GM23338 (cell line): ENCODE measurements at regions not wholly inside any gene's neighbourhood (a gene's known extent, or its start where the extent isn't known, plus 50 kb on each side); places are given as distances from the start of the nearest gene placed in this dataset.

ENCODE experiments used
- ATAC-seq: fragments of 200-7000 bp; cut with Tn5 transposase; 3 replicates; pipeline ENCODE4 v1.9.1; 2020
- DNase-seq: peaks from one replicate; pipeline ENCODE4 v3.0.0-alpha.2; 2015; ENCODE audit warnings: low spot score
- H2AFZ ChIP-seq: fragments of 200-600 bp; sonication (generic); 2 replicates; pipeline ENCODE4 v1.8.0; 2016; ENCODE audit warnings: antibody characterized with exemption, mild to moderate bottlenecking, moderate library complexity
- H3F3A ChIP-seq: fragments of 200-600 bp; sonication (generic); replicated peaks from 2 replicates; pipeline ENCODE4 v1.8.0; 2017; ENCODE audit warnings: antibody characterized with exemption, mixed run types, low read depth
- H3K27ac ChIP-seq: fragments of 200-600 bp; sonication (generic); 2 replicates; pipeline ENCODE4 v1.6.1; 2016; ENCODE audit warnings: low read depth
- H3K27me3 ChIP-seq: fragments of 200-600 bp; sonication (generic); 2 replicates; pipeline ENCODE4 v1.8.0; 2016; ENCODE audit warnings: mild to moderate bottlenecking, mixed run types, moderate library complexity; ENCODE audit not compliant: insufficient read depth
- H3K36me3 ChIP-seq: fragments of 200-600 bp; sonication (generic); 2 replicates; pipeline ENCODE4 v1.8.0; 2016; ENCODE audit warnings: mild to moderate bottlenecking; ENCODE audit not compliant: insufficient read depth
- H3K4me1 ChIP-seq: fragments of 200-600 bp; sonication (generic); 2 replicates; pipeline ENCODE4 v1.8.0; 2016; ENCODE audit warnings: mild to moderate bottlenecking, moderate library complexity; ENCODE audit not compliant: insufficient read depth
- H3K4me2 ChIP-seq: fragments of 200-600 bp; sonication (generic); 2 replicates; pipeline ENCODE4 v1.7.1; 2017; ENCODE audit warnings: mixed run types
- H3K4me3 ChIP-seq: fragments of 200-600 bp; sonication (generic); 2 replicates; pipeline ENCODE4 v1.6.1; 2016; ENCODE audit warnings: mixed run types
- H3K79me2 ChIP-seq: fragments of 200-600 bp; sonication (generic); replicated peaks from 2 replicates; pipeline ENCODE4 v1.8.0; 2017; ENCODE audit warnings: mild to moderate bottlenecking; ENCODE audit not compliant: insufficient read depth
- H3K9me2 ChIP-seq: fragments of 200-600 bp; sonication (generic); 2 replicates; pipeline ENCODE4 v1.8.0; 2017; ENCODE audit not compliant: insufficient read depth
- H4K20me1 ChIP-seq: fragments of 200-600 bp; sonication (generic); replicated peaks from 2 replicates; pipeline ENCODE4 v1.8.0; 2017; ENCODE audit warnings: mild to moderate bottlenecking; ENCODE audit not compliant: insufficient read depth
- H3K27ac Mint-ChIP-seq: 2 replicates; pipeline ENCODE4 v1.8.0; 2020; ENCODE audit warnings: inconsistent platforms, mild to moderate bottlenecking, moderate library complexity, mixed read lengths
- H3K27me3 Mint-ChIP-seq: 3 replicates; pipeline ENCODE4 v1.8.0; 2022; ENCODE audit warnings: low read depth, mild to moderate bottlenecking, moderate library complexity, mixed read lengths, inconsistent platforms; ENCODE audit not compliant: insufficient read depth, poor library complexity
- H3K36me3 Mint-ChIP-seq: 3 replicates; pipeline ENCODE4 v1.8.0; 2021; ENCODE audit warnings: low read depth, mild to moderate bottlenecking, inconsistent platforms, moderate library complexity, mixed read lengths
- H3K4me1 Mint-ChIP-seq: 3 replicates; pipeline ENCODE4 v1.8.0; 2020; ENCODE audit warnings: mild to moderate bottlenecking, inconsistent platforms, mixed read lengths
- H3K4me3 Mint-ChIP-seq: 3 replicates; pipeline ENCODE4 v1.8.0; 2021; ENCODE audit warnings: moderate library complexity, mild to moderate bottlenecking, inconsistent platforms, mixed read lengths
- H3K9me3 Mint-ChIP-seq: 3 replicates; pipeline ENCODE4 v1.8.0; 2020; ENCODE audit warnings: moderate library complexity, mild to moderate bottlenecking, inconsistent platforms, mixed read lengths
- CREB1 ChIP-seq: fragments of 250-450 bp; sonication (Bioruptor Pico); IDR thresholded peaks from 2 replicates; pipeline ENCODE4 v1.5.0; 2020; ENCODE audit warnings: low read depth, mild to moderate bottlenecking, moderate library complexity
- CTCF ChIP-seq, 2 experiments: fragments of 200-600 bp in 1 of 2; sonication (generic) in 1 of 2; conservative IDR thresholded peaks; 2 replicates each; pipeline versions ENCODE4 v1.5.1 to v1.6.1; 2016 to 2017; ENCODE audit warnings: antibody characterized with exemption in 2 of 2, low read depth in 2 of 2, mild to moderate bottlenecking in 2 of 2, moderate library complexity in 1 of 2
- ETS1 ChIP-seq: IDR thresholded peaks from 2 replicates; pipeline ENCODE4 v1.6.1; 2016; ENCODE audit warnings: antibody characterized with exemption
- EZH2phosphoT487 ChIP-seq: fragments of 200-600 bp; sonication (generic); IDR thresholded peaks from one replicate; pipeline ENCODE4 v1.8.1; 2018; ENCODE audit warnings: antibody characterized with exemption; ENCODE audit not compliant: unreplicated experiment
- NANOG ChIP-seq: IDR thresholded peaks from 2 replicates; pipeline ENCODE4 v1.6.1; 2016; ENCODE audit warnings: antibody characterized with exemption, borderline replicate concordance
- REST ChIP-seq: IDR thresholded peaks from one replicate; pipeline ENCODE4 v1.6.1; 2018; ENCODE audit warnings: antibody characterized with exemption; ENCODE audit not compliant: unreplicated experiment
- ZNF114 ChIP-seq: fragments of 250-450 bp; sonication (Bioruptor Pico); IDR thresholded peaks from 2 replicates; pipeline ENCODE4 v1.5.0; 2020; ENCODE audit warnings: mild to moderate bottlenecking, moderate library complexity
- ZNF331 ChIP-seq: fragments of 250-450 bp; sonication (Bioruptor Pico); IDR thresholded peaks from 2 replicates; pipeline ENCODE4 v1.5.0; 2020; ENCODE audit warnings: low read depth, mild to moderate bottlenecking, moderate library complexity
- ZNF462 ChIP-seq: fragments of 250-450 bp; sonication (Bioruptor Pico); IDR thresholded peaks from 2 replicates; pipeline ENCODE4 v1.5.0; 2020; ENCODE audit warnings: mild to moderate bottlenecking, moderate library complexity

GRCh38 chr2:35185861-35186412, 1169.6 kb upstream of the CRIM1 start (continued):
- TF ChIP-seq ZNF462 (CRISPR knock-in tag) (no peak), REST (no peak), EZH2phosphoT487 (no peak), CREB1 (CRISPR knock-in tag) (no peak), NANOG (no peak)

- no peak overlapping the region for H3K27ac Mint-ChIP-seq
- no peak overlapping the region for H3K4me3 Mint-ChIP-seq
- DNase-seq (no peak), ATAC-seq (no peak)
- no peak for TF ChIP-seq ETS1
- no peak for TF ChIP-seq ZNF331 (CRISPR knock-in tag)
- TF ChIP-seq ZNF114 (CRISPR knock-in tag) = no peak
- TF ChIP-seq CREB1 (CRISPR knock-in tag) = no peak
- no peak for TF ChIP-seq CTCF (conservative IDR thresholded peaks at IDR 0.05; ENCODE audit: low read depth in 2 of 2)
- no peaks in the 10 kb centered on the region for H3K4me1 Mint-ChIP-seq
- Histone ChIP-seq H3K79me2 (no peaks in the 10 kb centered on the region), H3K9me2 (no peaks in the 10 kb centered on the region), H2AFZ (no peak overlapping the region), H3F3A (no peaks in the 10 kb centered on the region), H3K27ac (no peak overlapping the region), H3K4me1 (no peaks in the 10 kb centered on the region), H3K27me3 (peaks cover 13% of the 10 kb centered on the region), H4K20me1 (no peaks in the 10 kb centered on the region), H3K36me3 (no peaks in the 10 kb centered on the region), H3K4me2 (no peak overlapping the region), H3K4me3 (no peak overlapping the region)
- no peaks in the 10 kb centered on the region for H3K9me3 Mint-ChIP-seq
- H3K27me3 Mint-ChIP-seq = peaks cover 5% of the 10 kb centered on the region
- no peaks in the 10 kb centered on the region for H3K36me3 Mint-ChIP-seq
Measured at GRCh38 chr2:35184471-35184870, 1171.1 kb upstream of the CRIM1 start.
